ENCODE measurements at regions not wholly inside any gene's neighbourhood (a gene's known extent, or its start where the extent isn't known, plus 50 kb on each side); places are given as distances from the start of the nearest gene placed in this dataset.

DNA sequence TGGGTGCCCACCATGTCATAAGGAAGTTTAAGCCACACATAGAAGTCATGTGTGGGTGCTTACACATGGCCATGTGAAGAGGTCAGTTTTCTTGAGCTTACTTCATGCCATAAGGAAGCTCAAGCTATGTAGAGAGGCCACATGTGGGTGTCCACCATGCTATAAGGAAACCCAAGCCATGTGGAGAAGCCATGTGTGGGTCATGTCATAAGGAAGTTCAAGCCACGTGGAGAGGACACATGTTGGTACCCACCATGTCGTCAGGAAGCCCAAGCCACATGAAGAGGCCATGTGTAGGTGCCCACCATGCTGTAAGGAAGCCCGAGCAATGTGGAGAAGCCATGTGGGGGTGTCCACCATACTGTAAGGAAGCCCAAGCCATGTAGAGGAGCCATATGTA lies 1089.2 kb upstream of the AUTS2 start:
- no peak for DNase-seq

DNA sequence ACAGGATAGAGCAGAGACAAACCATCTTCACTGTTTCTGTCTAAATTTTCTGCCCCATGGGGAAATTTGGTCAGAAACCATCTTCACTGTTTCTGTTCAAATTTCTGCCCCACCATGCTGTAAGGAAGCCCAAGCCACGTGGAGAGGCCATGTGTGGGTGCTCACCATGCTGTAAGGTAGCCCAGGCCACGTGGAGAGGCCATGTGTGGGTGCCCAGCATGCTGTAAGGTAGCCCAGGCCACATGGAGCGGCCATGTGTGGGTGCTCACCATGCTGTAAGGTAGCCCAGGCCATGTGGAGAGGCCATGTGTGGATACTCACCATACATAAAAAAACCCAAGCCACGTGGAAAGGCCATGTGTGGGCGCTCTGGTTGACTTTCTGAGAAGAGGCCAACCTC lies 1088.7 kb upstream of the AUTS2 start:
- DNase-seq = no peak

DNA sequence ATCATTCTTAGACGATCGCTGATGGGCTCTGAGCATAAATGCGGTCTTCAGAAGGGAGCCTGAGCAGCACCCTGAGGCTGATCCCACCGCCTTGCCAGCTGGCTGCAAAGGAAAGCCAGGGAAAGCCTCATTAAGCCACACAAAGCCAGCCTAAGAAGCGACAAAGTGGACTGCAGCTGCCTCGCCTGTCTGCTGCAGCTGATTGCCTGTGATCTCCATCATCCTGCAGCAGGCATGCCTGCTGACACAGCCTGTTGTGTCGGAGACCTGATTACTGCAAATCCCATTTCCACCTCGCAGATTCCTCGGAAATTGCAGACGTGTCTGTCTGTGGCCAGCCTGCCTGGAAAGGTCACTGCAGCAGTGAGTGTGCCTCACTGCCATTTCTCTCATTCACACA lies 1087.0 kb upstream of the AUTS2 start:
- DNase-seq = no peak

DNA sequence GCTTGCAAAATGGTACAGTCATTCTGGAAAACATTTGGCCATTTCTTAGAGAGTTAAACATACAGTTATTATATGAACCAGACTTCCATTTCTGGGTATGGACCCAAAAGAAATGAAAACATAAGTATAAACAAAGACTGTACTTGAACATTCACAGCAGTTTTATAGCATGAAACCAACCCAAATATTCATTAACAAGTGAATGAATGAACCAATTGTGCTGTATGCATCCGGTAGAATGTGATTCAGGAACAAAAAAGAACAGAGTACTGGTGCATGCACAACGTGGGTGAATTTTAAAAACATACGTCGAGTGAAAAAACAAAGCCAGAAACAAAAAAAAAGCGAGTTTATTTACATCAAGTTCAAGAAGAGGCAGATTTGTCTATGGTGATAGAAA lies 1085.8 kb upstream of the AUTS2 start:
- DNase-seq = no peak

DNA sequence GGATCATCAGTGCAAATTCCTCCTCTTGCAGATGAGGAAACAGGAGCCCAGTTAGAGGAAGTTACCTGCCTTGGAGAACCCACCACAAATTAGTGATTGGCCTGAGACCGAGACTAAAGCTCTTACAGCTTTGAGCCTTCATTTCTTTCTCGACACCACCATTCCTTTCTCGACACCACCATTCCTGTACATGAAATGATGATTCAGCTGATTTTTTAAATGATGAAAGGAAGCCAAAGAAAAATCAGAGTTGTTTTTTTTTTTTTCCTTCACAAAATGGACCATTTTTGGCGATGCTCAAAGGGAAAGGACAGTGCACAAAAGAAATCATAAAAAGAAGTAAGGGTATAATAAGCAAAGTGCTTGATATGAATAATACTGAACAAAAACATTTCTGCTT lies 1080.2 kb upstream of the AUTS2 start:
- no peak for DNase-seq

DNA sequence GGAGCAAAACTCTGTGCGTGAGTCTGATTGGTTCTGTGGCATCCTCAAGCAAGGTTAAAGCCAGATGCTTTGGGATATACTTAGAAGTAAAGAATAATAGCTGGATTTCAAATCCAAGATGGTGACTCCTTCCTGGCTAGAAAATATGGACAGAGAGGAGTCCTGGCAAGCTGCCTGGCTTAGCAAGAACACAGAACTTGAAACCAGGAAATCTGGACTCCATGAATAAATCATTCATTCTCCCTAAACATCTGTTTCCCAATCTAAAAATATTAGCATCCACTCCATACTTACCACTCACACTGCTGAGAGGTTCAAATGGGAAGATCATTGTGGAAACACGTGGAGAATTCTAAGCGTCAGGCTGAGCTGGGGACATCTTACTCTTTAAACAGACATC lies 1074.1 kb upstream of the AUTS2 start:
- DNase-seq = no peak

DNA sequence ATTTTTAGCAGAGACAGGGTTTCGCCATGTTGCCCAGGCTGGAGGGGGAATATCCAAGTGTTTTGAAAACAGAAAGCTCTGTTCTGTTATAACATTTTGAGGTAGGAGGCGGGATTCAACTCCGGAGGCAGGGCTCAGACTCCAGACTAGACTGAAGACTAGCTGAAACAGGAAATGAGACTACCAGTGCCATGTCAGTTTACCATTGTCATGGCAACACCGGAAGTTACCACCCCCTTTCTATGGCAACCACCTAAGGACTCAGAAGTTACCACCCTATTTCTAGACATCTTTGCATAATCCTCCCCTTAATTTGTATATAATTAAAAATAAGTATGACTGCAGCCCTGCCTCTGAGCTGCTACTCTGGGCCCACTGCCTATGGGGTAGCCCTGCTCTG lies 1069.1 kb upstream of the AUTS2 start:
- no peak for DNase-seq

DNA sequence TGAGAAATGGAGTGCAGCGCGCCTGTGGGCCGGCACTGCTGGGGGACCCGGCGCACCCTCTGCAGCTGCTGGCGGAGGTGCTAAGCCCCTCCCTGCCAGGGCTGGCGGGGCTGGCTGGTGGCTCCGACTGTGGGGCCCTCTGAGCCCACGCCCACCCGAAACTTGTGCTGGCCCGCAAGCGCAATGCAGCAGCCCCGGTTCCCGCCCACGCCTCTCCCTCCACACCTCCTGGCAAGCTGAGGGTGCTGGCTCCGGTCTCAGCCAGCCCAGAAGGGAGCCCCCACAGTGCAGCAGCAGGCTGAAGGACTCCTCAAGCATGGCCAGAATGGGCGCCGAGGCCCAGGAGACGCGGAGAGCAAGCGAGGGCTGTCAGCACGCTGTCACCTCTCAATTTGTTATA lies 1063.0 kb upstream of the AUTS2 start:
- no peak for DNase-seq

DNA sequence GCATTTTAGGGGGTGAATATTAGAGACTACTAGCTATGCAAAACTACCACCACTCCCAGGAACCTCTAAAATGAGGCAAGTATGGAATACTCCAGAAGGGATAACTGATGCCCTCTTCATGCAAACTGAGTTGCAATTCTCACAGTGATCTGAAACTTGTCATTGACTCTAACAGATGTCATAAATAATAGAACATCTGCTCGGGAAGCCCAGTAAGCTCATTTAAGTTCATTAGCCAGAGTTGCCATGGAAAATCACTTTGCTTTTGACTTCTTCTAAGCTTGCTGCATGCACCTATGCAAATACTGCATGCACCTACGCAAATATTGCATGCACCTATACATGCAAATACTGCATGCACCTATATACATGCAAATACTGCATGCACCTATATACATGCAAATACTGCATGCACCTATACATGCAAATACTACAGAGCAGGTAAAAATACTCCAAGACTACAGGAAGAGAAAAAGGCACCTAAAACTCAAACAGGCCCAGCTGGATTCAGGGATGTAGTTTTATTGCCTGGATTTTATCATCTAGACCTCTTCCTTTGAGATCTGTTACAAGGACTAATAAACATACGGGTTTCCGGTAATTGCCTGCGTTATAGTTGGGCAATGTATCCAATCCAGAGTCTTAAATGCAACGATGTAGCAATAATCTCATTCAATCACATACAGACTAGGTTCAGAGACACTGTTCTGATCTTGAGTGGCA lies 1061.1 kb upstream of the AUTS2 start:
- no peak for DNase-seq

DNA sequence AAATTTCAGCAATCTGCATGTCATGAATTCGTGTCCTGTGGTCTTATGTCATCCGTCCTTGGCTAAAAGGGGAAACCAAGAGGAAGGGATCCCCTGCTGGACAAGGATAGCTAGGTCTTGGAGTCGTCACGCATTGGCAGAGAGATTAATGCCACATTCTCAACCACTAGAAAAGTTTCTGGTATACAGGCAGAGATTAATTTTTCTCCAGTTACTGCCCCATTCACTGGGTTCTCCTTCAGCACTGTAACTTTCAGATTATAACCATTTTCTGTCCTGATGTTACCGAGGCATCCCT lies 1060.6 kb upstream of the AUTS2 start:
- no peak for DNase-seq

DNA sequence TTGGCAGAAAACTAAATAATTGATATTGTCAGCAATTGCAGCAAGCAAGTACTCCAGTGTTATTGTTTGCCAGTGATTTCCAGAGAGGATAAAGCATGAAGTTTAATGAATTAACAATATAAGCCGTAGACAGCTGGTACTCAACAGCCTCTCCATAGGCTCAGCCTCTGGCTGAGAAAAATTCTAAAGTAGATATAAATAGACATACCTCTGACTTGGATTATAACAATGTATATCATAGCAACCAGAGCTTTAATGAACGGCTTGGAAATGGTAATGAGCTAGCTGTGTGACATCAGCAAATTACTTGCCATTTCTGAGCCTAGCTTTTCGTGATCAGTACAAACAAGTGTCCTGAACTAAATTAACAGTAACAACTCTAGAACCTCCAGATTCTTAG lies 1055.4 kb upstream of the AUTS2 start:
- DNase-seq = no peak

DNA sequence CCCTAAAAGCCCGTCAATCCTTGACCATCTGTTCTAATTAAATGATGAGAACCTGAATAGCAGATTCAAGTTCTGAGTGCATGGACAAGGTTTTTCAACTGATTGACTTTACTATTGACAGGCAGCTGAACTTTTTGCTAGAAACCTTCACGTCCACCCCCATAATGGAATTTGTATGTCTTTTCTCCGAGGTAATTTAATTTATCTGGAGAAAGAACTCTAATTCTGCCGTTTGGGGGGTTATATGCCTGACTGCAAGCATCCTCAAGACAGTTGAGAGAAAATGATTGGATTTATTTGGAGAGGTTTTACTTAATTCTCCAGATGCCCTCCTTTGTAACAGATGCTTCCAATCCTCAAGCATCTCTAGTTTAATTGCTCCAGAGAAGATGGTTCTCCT lies 1053.4 kb upstream of the AUTS2 start:
- no peak for DNase-seq

DNA sequence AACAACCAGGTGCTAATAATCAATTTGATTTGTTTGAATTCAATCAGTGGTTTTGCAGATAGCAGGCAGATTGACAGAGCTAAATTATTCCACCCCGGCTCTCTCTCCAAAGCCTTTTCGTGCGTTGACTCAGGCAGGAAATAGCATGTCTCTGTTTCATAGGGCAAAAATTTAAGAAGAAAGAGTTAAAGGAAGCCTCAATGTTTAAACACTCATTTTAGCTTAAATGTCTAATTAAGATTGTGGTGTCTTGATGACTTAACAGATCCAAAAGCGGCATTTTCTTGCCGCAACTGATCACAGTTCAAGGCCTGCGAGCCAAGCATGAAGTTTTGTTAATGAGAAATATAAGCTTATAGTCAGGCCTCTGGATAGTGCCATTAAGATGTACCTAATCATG lies 1051.1 kb upstream of the AUTS2 start:
- DNase-seq = no peak

DNA sequence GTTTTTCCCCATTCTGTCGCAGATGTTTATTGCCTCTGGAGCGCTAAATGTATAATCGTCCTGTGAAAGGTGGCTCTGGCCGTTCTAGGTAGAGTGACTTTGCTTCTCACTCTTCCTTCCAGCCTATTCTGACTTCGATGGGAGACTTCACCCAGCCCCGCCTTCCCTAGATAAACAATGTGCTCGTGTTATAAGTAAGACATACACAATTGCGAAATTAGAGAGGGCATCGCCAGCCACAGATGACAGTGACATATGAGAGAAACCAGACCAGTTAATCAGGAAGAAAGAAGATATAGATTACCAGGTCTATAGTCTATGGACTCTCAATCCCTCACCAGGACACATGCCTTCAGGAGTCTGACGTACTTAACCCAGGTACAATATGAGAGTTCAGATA lies 1050.5 kb upstream of the AUTS2 start:
- DNase-seq = no peak

DNA sequence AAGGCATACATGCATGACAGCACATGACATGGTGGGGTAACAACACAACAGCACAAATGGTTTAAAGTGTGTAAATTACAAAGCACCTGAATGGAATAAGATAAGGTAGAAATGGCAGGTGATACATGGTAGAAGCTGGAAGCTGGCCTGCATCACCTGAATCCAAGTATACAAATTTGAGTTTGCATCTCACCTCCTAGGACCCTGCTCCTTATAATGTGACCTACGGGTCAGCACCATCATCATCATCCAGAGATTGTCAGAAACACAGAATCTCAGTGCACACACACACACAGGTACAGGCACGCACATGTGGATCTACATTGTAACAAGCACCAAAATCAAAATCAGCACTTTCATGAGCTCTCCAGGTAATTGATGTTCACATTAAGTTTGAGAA lies 1048.2 kb upstream of the AUTS2 start:
- no peak for DNase-seq

DNA sequence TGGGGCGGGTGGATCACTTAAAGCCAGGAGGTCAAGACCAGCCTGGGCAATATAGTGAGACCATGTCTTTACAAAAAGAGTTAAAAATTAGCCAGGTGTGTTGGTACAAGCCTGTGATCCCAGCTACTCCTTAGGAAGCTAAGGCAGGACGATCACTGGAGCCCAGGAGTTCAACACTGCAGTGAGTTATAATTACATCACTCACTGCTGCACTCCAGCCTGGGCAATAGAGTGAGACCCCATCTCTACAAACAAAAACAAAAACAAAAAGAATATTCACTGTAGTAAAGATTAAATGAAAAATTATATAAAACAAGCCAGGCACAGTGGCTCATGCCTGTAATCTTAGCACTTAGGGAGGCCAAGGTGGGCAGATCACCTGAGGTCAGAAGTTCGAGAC lies 1047.6 kb upstream of the AUTS2 start:
- DNase-seq = no peak

DNA sequence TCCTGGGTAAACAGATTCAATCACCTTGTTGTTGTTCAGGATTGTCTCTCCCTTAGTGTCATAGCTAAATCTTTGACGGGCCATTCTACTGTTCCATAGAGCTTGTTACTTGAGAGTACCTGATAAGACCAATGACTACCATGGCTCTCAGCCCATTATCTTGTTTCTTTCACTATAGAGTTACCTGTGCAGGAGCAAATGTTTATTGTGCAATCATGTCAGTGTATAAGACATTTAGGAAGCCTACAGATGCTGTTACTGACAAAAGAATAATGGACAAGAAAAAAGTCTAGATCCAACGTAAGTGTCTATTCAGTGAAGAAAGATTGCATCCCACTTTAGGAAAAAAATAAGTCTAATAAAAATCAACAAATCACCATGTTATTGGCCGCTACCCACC lies 1041.7 kb upstream of the AUTS2 start:
- no peak for DNase-seq

DNA sequence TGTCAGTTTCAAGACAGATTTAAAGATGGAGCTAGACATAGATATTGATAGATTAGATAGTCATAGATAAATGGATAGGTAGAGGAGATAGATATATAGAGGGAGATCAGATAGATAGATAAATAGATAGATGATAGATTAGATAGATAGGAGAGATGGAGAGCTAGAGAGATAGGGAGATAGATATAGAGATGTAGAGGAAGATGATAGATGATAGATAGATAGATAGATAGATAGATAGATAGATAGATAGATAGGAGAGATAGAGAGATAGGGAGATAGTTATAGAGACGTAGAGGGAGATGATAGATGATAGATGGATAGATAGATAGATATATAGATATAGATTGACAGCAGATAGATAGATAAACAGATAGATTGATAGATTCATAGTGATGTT lies 1038.8 kb upstream of the AUTS2 start:
- DNase-seq = no peak

DNA sequence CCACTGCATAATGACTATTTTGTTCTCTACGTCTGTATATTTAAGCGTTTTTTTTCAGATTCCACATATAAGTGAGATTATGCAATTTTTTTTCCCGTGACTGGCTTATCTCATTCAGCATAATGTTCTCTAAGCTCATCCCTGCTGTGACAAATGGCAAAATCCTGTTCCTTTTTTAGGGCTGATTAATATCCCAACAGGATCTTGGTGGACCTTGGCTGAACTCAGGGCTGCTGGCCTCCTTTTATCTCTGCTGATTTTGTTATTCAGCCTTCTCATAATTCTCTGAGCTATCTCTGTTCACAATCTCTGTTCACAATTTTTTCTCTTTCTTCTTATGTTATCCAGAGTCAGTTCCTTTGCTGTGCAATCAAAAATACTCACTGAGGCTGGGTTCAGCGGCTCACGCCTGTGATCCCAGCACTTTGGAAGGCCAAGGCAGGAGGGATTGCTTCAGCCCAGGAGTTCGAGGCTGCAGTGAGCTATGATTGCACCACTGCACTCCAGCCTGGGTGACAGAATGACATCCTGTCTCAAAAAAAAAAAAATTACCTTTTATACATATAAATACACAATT lies 1035.9 kb upstream of the AUTS2 start:
- DNase-seq = no peak

DNA sequence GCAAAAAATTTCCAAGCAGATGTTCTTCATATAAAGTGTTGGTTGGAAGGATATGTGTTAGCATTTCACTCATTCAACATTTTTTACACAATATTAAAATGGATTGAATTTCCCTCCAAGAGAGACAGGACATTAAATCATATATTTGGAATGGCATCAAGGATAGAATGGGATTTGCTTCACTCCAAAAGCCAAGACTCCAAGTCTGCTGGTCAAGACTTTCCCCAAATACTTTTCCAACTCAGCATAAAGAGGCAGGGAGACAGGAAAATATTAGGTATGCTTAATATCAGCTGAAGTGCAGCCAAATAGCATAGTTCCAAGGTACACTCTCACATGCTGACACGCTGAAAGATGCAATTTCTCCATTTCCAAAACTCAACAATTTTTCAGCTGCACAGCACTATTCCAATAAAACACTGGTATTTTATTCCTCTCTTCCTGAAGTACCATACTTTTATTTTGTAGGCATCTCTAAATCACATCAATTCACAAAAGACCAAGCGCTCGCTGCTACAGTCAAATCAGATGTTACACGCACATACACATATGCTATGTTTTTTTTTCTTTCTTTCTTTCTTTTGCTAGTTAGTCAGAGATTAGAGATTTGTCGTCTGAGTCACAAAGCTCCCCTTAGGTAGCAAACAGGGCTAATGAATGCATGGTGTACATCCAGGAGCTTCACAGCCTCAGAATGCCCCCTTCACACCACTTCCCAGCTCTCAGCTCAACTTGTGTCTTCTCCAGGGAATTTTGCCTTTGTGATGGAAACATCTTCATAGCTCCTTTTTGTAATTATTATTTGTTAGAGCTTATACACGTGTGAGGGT lies 1033.8 kb upstream of the AUTS2 start:
- DNase-seq = no peak

DNA sequence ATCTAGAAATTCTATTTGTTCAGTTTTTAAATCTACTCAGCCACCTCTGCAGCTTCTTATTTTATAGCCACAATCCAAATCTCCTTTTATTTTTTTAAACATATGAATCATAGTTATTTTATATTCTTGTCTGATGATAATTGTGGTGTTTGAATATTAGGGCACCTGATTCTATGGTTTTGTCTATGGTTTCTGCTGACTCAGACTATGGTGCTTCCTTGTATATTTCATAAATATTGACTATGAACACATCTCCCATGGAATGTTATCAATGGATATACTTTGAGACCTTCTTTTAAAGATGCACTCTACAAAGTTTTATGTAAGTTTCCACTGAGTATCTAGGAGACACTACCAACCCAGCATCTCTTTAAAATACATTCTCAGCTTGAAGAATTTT lies 1027.0 kb upstream of the AUTS2 start:
- no peak for DNase-seq

DNA sequence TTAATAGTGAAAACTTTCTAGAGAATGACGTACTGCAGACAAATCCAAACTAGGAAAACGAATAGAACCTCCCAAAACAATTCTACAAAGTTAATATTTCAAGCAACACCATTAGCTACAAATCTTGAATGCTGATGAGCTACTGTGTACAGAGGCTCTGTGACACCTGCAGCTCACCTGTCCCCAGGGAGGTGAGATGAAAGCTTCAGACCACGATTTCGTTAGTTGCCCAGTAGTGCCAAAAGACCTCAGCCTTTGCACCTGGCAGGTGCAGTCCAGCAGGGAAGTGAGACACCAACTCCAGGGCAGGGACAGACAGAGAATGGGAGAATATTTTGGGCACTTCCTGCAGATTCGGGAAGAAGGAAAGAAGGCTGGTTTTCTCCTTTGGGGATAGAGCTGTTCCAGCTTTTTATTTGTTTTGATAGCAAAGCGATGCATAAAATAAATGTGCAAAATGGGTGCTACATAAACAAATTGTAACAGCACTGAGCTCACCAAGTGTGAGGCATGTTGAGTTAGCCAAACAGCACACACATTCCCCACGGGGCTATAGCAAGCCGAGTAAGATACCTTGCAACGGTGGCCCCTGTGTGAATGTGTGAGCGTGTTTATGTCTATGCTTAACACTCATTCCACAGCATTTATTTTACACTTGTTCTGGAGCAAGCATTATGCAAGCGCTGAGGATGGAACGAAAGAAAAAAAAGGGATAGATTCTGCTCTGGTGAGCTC lies 1024.8 kb upstream of the AUTS2 start:
- no peak for DNase-seq

DNA sequence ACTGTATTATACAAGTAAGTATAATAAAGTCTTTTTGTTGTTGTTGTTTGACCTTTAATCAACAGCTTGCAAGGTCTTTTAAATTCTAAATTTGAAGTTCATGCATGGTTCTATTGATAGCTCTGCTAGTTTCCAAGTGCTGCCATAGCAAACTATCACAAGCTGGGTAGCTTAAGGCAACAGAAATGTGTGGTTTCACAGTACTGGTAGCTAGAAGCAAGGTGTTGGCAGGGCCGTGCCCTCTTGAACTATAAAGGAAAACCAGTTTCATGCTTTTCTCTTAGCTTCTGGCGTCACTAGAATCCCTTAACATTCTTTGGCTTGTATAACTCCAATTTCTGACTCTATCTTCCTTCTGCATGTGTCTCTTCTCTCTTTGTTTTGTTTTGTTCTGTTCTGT lies 1021.9 kb upstream of the AUTS2 start:
- DNase-seq = no peak

DNA sequence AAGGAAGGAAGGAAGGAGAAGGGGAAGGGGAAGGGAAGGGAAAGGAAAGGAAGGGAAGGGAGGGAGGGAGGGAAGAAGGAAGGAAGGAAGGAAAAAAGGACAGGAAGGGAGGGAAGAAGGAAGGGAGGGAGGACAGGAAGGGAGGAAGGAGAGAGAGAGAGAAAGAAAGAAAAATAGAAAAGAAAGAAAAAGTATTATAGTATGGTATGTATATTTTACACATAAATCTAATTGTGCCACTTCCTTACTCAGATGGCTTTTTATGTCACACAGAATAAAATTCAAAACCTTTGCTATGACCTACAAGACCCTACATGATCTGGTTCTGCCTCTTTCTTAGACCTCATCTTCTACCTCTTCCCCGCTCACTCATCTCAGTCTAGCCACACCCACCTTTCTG lies 1016.9 kb upstream of the AUTS2 start:
- DNase-seq = no peak

All from stimulated activated CD4-positive, alpha-beta T cell treated with anti-CD3 and anti-CD28 coated beads, Interleukin-1b, Interleukin-23, amount 100 ng/mL, for 48 hours (primary cell).